Choroid plexus epithelial cell (primary cell): ENCODE measurements at regions not wholly inside any gene's neighbourhood (a gene's known extent, or its start where the extent isn't known, plus 50 kb on each side); places are given as distances from the start of the nearest gene placed in this dataset.

Experiments used
- DNase-seq: peaks from one replicate; pipeline ENCODE4 v3.0.0-alpha.2; 2010; ENCODE audit warnings: low read depth
- H3K4me3 ChIP-seq: 2 replicates; pipeline ENCODE4 v1.5.1; 2011; ENCODE audit warnings: low read depth, mild to moderate bottlenecking, control low read depth, low read length, moderate library complexity
- TF ChIP-seq, protein P1 (sequence below): conservative IDR thresholded peaks from 2 replicates; pipeline ENCODE4 v1.5.1; 2011; ENCODE audit warnings: low read depth, mild to moderate bottlenecking, control low read depth, inconsistent platforms, low read length, moderate library complexity

DNA sequence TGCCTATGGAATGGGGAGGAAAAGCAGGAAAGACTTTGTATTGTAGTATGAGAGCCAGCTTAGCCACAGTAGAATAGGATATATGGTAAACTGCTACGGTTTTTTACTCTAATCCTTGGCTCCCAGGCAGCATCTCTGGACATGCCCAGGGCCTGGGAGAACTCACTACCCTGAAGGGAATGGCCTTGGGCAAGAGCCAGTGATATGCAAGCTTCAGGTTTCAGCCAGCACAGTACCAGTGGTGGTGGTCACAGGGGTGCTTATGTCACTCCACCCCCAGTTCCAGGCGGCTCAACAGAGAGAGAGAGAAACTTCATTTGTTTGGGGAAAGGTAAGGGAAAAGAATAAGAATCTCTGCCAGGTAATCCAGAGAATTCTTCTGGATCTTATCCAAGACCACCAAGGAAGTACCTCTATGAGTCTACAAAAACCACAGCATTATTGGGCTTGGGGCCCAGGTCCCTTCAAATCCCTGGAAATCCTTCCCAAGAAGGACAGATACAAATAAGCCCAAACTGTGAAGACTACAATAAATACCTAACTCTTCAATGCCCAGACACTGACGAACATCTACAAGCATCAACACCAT lies 121.2 kb downstream of the THBS2 start:
- no peak overlapping the region for H3K4me3 ChIP-seq
- DNase-seq: no peak
- TF ChIP-seq, protein P1, sequence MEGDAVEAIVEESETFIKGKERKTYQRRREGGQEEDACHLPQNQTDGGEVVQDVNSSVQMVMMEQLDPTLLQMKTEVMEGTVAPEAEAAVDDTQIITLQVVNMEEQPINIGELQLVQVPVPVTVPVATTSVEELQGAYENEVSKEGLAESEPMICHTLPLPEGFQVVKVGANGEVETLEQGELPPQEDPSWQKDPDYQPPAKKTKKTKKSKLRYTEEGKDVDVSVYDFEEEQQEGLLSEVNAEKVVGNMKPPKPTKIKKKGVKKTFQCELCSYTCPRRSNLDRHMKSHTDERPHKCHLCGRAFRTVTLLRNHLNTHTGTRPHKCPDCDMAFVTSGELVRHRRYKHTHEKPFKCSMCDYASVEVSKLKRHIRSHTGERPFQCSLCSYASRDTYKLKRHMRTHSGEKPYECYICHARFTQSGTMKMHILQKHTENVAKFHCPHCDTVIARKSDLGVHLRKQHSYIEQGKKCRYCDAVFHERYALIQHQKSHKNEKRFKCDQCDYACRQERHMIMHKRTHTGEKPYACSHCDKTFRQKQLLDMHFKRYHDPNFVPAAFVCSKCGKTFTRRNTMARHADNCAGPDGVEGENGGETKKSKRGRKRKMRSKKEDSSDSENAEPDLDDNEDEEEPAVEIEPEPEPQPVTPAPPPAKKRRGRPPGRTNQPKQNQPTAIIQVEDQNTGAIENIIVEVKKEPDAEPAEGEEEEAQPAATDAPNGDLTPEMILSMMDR: no peak

DNA sequence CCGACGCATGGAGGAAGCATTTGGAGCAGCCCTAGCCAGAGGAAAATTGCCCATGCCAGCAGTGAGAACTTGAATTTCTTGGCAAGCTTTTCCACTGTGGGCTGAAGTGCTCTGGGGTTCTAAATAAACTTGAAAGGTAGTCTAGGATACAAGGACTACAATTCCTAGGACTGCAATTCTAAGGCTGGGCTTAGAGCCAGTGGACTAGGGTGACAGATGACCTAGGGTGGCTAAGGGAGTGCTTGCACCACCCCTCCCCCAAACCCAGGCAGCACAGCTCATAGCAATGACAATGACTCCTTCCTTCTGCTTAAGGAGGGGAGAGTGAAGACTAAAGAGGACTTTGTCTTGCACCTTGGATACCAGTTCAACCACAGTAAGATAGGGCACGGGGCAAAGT lies 122.3 kb downstream of the THBS2 start:
- H3K4me3 ChIP-seq: no peak overlapping the region
- TF ChIP-seq, protein P1: no peak
- DNase-seq: no peak

DNA sequence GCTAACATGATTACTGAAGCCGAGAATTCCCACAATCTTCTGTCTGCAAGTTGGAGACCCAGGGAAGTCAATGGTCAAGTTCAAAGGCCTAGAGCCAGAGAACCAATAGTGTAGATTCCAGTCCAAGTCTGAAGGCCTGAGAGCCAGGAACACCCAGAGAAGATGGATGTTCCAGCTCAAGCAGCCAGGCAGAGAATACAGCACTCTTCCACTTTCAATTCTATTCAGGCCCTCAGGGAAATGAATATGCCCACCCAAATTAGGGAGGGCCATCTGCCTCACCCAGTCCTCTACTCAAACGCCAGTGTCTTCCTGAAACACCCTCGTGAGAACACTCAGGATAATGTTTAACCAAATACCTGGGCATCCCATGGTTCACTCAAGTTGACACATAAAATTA lies 123.5 kb downstream of the THBS2 start:
- no peak overlapping the region for H3K4me3 ChIP-seq
- TF ChIP-seq, protein P1: no peak
- no peak for DNase-seq

DNA sequence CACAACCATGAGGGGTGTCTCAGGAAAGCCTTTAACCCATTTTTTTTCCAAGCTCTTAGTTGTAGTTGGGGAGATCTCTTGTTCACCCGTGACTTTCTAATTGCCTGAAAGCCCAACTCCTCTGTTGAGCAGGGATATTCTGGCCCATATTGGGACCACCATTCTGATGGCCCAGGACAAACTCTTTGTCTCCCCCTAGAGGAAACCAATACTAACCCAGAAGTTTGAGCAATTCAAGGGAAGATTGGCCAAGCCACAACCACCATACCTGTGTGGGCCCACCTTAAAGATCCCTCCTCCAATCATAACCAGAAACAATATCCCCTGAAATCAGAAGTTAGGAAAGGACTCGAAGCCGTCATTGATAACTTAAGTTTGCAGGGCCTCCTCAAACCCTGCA lies 132.6 kb downstream of the THBS2 start:
- TF ChIP-seq, protein P1: peak; percentile 20
- DNase-seq: no peak
- no peak overlapping the region for H3K4me3 ChIP-seq

DNA sequence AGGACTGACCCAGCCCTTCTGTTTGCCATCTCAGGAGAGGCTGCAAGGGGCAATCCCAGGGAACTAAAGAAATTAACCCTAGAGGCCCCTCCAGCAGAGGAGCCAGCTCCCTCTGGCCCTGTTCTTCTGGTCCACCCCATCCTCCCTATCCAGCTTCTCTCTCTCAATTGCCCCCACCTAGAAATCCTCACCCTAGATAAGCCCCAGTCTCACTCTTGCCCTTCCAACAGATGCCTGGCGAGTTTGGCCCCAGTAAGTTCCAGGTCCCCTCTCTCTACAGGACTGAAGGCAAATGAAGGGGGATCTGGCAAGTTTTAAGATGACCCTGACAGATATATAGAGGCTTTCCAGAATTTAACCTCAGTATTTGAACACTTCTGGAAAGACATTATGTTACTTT lies 134.0 kb downstream of the THBS2 start:
- H3K4me3 ChIP-seq: no peak overlapping the region
- TF ChIP-seq, protein P1: no peak
- no peak for DNase-seq

DNA sequence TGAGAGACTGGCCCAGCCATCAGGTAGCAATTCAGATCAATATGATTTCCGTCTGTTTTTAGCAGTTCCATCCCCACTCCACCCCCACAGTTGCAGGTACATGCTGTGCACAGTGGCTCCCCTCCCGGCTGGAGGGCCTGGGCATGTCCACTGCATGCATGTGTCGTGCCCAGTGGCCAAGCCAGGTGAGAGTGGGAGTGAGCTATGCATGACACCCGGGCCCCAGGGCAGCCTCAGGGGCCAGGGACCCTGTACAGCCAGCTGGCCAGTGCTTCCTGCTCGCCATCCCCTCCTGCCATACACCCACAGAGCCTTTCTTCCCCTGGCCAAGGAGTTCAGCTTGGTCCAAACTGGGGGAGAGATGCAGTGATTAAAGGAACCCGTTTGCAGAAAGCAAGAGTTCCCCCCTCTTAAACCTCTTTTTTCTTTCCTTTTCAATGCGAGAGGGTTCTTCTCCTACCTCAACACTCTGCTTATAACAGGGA lies 135.3 kb downstream of the THBS2 start:
- TF ChIP-seq, protein P1: no peak
- no peak overlapping the region for H3K4me3 ChIP-seq
- no peak for DNase-seq

DNA sequence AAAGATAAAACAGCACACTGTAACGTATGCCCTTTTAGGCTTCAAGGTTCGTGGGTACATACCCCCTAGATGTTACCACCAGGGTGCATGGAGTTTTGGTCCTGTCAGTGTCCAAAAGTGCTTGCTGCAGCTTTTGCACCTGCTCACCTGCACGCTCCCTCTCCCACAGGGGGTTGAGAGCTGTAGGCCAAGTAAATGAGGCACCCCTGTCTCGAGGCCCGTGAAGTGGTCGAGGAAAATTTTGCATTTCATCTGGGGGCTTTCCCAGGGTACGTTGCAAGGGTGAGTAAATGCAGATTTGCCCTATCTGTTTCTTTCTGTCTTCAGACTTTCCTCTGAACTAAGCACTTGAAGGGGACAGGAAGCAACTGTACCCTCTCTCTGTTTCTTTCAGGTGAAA lies 136.0 kb downstream of the THBS2 start:
- TF ChIP-seq, protein P1: no peak
- DNase-seq: no peak
- no peak overlapping the region for H3K4me3 ChIP-seq
